NB4 (cell line): ENCODE measurements at regions not wholly inside any gene's neighbourhood (a gene's known extent, or its start where the extent isn't known, plus 50 kb on each side); places are given as distances from the start of the nearest gene placed in this dataset.

Experiments used
- DNase-seq: peaks from one replicate; pipeline ENCODE4 v3.0.0; 2010; ENCODE audit warnings: low read depth
- H3K4me3 ChIP-seq: one replicate; pipeline ENCODE4 v1.5.1; 2011; ENCODE audit warnings: mild to moderate bottlenecking, low read depth, low read length, moderate library complexity
- CTCF ChIP-seq: IDR thresholded peaks from one replicate; pipeline ENCODE4 v1.5.1; 2012; ENCODE audit warnings: low read depth, low read length
- MAX ChIP-seq: IDR thresholded peaks from 2 replicates; pipeline ENCODE4 v1.6.1; 2011; ENCODE audit warnings: low read depth, low read length
- MYC ChIP-seq: IDR thresholded peaks from 2 replicates; pipeline ENCODE4 v1.6.1; 2011; ENCODE audit warnings: low read depth, low read length
- POLR2A ChIP-seq: IDR thresholded peaks from 2 replicates; pipeline ENCODE4 v1.6.1; 2011; ENCODE audit warnings: mild to moderate bottlenecking; ENCODE audit not compliant: insufficient read length; ENCODE audit errors: extremely low read depth

- H3K4me3 ChIP-seq, result no peak overlapping the region
- no peak for TF ChIP-seq MYC
- TF ChIP-seq MAX, result no peak
- TF ChIP-seq CTCF, result no peak
- no peak for TF ChIP-seq POLR2A
- DNase-seq, result no peak
Measured at GRCh38 chr10:83225781-83226180, 913.5 kb upstream of the GHITM start.

- TF ChIP-seq MAX, result no peak
- no peak for TF ChIP-seq POLR2A
- TF ChIP-seq CTCF, result no peak
- TF ChIP-seq MYC, result no peak
- no peak for DNase-seq
- no peak overlapping the region for H3K4me3 ChIP-seq
Measured at GRCh38 chr10:83229991-83230390, 909.3 kb upstream of the GHITM start.

- DNase-seq, result no peak
- TF ChIP-seq CTCF, result no peak
- TF ChIP-seq POLR2A, result no peak
- no peak for TF ChIP-seq MAX
- H3K4me3 ChIP-seq, result no peak overlapping the region
Measured at GRCh38 chr10:83233691-83234090, 905.6 kb upstream of the GHITM start.

- DNase-seq, result no peak
- no peak overlapping the region for H3K4me3 ChIP-seq
- TF ChIP-seq CTCF (no peak), MAX (no peak), POLR2A (no peak), MYC (no peak)
Measured at GRCh38 chr10:83248106-83248631, 891.1 kb upstream of the GHITM start.

GRCh38 chr10:83250396-83250795, 888.9 kb upstream of the GHITM start:
- H3K4me3 ChIP-seq, result no peak overlapping the region
- no peak for DNase-seq
- TF ChIP-seq POLR2A (no peak), MYC (no peak), CTCF (no peak), MAX (no peak)

- no peak overlapping the region for H3K4me3 ChIP-seq
- DNase-seq, result no peak
- no peak for TF ChIP-seq MAX
- no peak for TF ChIP-seq CTCF
- TF ChIP-seq POLR2A, result no peak
- TF ChIP-seq MYC, result no peak
Measured at GRCh38 chr10:83252169-83252568, 887.1 kb upstream of the GHITM start.
